ENCODE measurements at regions not wholly inside any gene's neighbourhood (a gene's known extent, or its start where the extent isn't known, plus 50 kb on each side); places are given as distances from the start of the nearest gene placed in this dataset.

- Histone ChIP-seq H3K27me3 (ENCODE audit: control insufficient read depth in 2 of 2, insufficient read depth in 2 of 2, low read length in 2 of 2) (peaks cover 2 to 38% of the 10 kb centered on the region in 2 donors), H3K4me3 (replicated peaks in 1 of 3; ENCODE audit: low read depth in 2 of 3, low read length in 3 of 3) (no peak overlapping the region), H3K36me3 (replicated peaks in 1 of 2; ENCODE audit: control insufficient read depth in 1 of 2, insufficient read depth in 2 of 2, low read length in 2 of 2) (no peaks in the 10 kb centered on the region), H3K4me1 (ENCODE audit: control insufficient read depth in 1 of 2, insufficient read depth in 2 of 2, low read length in 2 of 2) (no peaks in the 10 kb centered on the region), H3K4me2 (replicated peaks; ENCODE audit: extremely low read depth, low read length, poor library complexity, severe bottlenecking) (no peak overlapping the region), H4K20me1 (ENCODE audit: insufficient read depth, low read length) (no peaks in the 10 kb centered on the region), H3K27ac (ENCODE audit: low read depth in 1 of 2, low read length in 2 of 2) (no peak overlapping the region), H3K79me2 (ENCODE audit: insufficient read depth, low read length) (no peaks in the 10 kb centered on the region), H3K9ac (ENCODE audit: insufficient read depth, low read length, poor library complexity, severe bottlenecking) (no peak overlapping the region), H3K9me3 (replicated peaks in 1 of 2; ENCODE audit: control insufficient read depth in 1 of 2, insufficient read depth in 1 of 2, low read length in 2 of 2) (no peaks in the 10 kb centered on the region), H2AFZ (ENCODE audit: insufficient read depth, low read depth, low read length, poor library complexity, severe bottlenecking) (no peak overlapping the region)
- 76% methylated on average over 26 of the region's 31 CpGs for WGBS (ENCODE audit: insufficient coverage)
- no peak overlapping the region for H3K27ac Mint-ChIP-seq
- no peaks in the 10 kb centered on the region for H3K36me3 Mint-ChIP-seq
- intact Hi-C loops (cut with micrococcal nuclease): no loop called here
- peaks cover 28 to 50% (median 31%) of the 10 kb centered on the region in 3 donors for H3K27me3 Mint-ChIP-seq (ENCODE audit: low read depth in 3 of 3)
- no peaks in the 10 kb centered on the region for H3K4me1 Mint-ChIP-seq
- no peak for TF ChIP-seq CTCF (IDR thresholded peaks at IDR 0.05)
- no peak for DNase-seq
- H3K4me3 Mint-ChIP-seq: peak overlapping the region in 1 of 2 donors; percentile 67
- H3K9me3 Mint-ChIP-seq: peaks cover 0 to 4% (median 0%) of the 10 kb centered on the region in 7 donors
Measured at GRCh38 chr6:165854863-165855593, 192.0 kb upstream of the PDE10A start.

- no peak for DNase-seq
- no peak for TF ChIP-seq CTCF (IDR thresholded peaks at IDR 0.05)
- no peaks in the 10 kb centered on the region for H3K79me2 ChIP-seq (ENCODE audit: insufficient read depth, low read length)
- H3K9me3 ChIP-seq (replicated peaks in 1 of 2; ENCODE audit: control insufficient read depth in 1 of 2, insufficient read depth in 1 of 2, low read length in 2 of 2): no peaks in the 10 kb centered on the region
- H3K4me2 ChIP-seq (replicated peaks; ENCODE audit: extremely low read depth, low read length, poor library complexity, severe bottlenecking): no peak overlapping the region
- H3K36me3 Mint-ChIP-seq: no peaks in the 10 kb centered on the region
- peaks cover 0 to 4% (median 0%) of the 10 kb centered on the region in 7 donors for H3K9me3 Mint-ChIP-seq
- no peaks in the 10 kb centered on the region for H3K4me1 Mint-ChIP-seq
- intact Hi-C loops (cut with micrococcal nuclease): no loop called here
- no peak overlapping the region for H2AFZ ChIP-seq (ENCODE audit: insufficient read depth, low read depth, low read length, poor library complexity, severe bottlenecking)
- H4K20me1 ChIP-seq (ENCODE audit: insufficient read depth, low read length): no peaks in the 10 kb centered on the region
- H3K4me3 Mint-ChIP-seq: peak overlapping the region in 1 of 2 donors; percentile 74
- 9% methylated on average over 67 of the region's 67 CpGs for WGBS (ENCODE audit: insufficient coverage)
- H3K4me1 ChIP-seq (ENCODE audit: control insufficient read depth in 1 of 2, insufficient read depth in 2 of 2, low read length in 2 of 2): no peaks in the 10 kb centered on the region
- H3K27me3 Mint-ChIP-seq (ENCODE audit: low read depth in 3 of 3): peaks cover 35 to 58% (median 38%) of the 10 kb centered on the region in 3 donors
- no peak overlapping the region for H3K27ac ChIP-seq (ENCODE audit: low read depth in 1 of 2, low read length in 2 of 2)
- no peaks in the 10 kb centered on the region for H3K36me3 ChIP-seq (replicated peaks in 1 of 2; ENCODE audit: control insufficient read depth in 1 of 2, insufficient read depth in 2 of 2, low read length in 2 of 2)
- no peak overlapping the region for H3K27ac Mint-ChIP-seq
- no peak overlapping the region for H3K9ac ChIP-seq (ENCODE audit: insufficient read depth, low read length, poor library complexity, severe bottlenecking)
- H3K4me3 ChIP-seq (replicated peaks in 1 of 3; ENCODE audit: low read depth in 2 of 3, low read length in 3 of 3): no peak overlapping the region
- peaks cover 2 to 45% of the 10 kb centered on the region in 2 donors for H3K27me3 ChIP-seq (ENCODE audit: control insufficient read depth in 2 of 2, insufficient read depth in 2 of 2, low read length in 2 of 2)
Measured at GRCh38 chr6:165854061-165854862, 191.2 kb upstream of the PDE10A start.
